GM21515 (cell line): ENCODE measurements at regions not wholly inside any gene's neighbourhood (a gene's known extent, or its start where the extent isn't known, plus 50 kb on each side); places are given as distances from the start of the nearest gene placed in this dataset.

Experiments used
- ATAC-seq: cut with Tn5 transposase; IDR thresholded peaks from one replicate; pipeline ENCODE4 v1.9.1; 2021; ENCODE audit not compliant: unreplicated experiment

GRCh38 chr16:27712251-27712711 is 162.3 kb downstream of the KATNIP start:
- ATAC-seq, result no peak

DNA sequence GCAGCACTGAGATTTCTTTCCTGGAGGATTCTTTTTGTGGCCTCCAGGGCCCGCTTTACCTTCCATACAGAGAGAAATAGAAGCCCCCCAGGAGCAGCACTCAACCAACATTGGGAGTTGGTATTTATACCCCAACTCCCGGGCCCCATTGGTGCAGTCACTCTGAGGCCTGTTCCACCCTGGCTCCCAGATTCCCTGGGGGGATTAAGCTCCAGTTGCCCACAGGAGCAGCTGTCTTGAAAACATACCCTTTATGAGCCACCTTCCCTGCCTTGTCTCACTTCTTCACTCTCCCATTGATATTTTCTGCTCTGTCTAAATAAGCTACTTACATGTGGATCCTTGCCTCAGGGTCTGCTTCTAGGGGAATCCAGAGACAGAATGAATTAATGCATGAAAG is 167.8 kb downstream of the KATNIP start:
- no peak for ATAC-seq

GRCh38 chr16:27718201-27719105 is 168.5 kb downstream of the KATNIP start:
- ATAC-seq, result no peak

DNA sequence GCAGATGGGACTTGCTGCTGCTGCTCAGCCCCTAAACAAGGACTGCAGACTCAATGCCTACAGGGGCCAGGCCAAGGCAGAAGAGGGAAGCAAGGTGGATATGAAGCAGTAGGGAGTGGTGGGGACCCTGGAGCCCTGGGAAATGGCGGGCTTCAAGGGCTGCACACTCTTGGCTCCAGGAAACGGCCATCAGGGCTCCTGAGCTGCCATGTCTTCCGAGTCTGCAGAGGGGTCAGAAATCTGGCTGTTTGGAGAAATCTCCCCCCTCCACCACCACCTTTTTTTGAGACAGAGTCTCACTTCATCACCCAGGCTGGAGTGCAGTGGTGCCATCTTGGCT is 169.1 kb downstream of the KATNIP start:
- ATAC-seq, result no peak

DNA sequence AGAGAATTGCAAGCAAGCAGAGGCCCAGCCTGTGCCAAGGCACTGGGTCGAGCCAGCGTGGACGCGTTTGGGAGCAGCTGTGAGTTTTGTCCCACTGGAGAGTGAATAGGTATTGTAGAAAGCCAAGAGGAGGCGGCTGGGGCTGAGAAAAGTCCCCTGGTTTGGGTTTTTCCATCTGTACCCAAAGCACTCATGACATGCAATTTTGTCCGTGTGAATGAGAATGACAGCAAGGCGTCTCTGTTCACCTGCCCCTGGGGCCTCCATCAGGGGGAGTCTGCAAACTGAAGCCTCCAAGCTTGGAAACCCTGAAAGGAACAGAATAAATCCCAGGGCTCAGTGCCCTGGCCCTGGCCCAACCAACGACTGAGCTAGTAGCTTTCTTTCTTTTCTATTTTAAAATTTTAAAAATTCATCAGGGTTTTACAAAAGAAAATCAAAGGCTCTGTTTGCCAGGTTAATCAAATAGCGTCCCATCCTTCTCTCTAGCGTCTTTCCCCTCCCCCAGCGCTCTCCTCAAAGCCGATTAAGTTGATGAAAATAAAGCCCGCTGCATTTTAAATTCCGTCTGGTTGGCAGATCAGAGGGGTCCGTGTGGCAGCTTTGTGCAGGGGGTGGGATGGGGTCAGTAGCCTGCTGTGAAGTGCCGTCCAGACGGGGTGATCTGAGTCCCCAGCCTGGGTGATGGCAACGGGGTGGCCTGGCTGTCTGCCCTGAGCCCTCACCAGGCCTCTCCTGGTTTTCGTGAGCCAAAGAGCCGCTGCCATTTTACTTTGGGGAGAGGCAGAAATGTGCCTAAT is 171.0 kb downstream of the KATNIP start:
- ATAC-seq, result no peak

DNA sequence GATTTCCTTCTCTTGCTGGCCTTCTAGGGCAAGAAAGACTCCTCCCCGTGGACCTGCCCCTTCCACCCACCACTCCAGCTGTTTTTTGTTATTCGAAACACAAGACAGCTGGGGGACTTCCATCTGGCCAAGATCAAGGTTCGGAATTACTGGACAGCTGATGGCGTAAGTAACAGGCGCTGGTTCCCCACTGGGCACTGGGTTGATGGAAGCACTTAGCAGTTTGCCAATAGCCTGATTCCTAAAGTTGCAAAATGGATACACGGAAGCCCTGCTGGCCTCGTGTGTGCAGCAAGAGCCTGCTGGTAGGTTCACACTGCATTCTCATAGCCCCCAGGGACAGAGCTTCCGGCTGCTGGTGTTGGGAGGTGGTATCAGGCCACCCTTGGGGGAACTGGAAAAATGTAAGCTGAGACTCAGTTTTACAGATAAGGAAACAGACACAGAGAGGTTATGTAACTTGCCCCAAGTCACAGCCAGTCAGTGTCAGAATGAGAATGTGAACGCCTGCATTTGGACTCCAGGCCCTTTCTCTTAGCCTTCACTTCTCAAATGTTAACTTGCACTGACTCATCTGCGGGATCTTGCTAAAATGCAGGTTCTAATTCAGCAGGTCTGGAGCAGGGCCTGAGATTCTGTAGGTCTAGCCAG is 171.7 kb downstream of the KATNIP start:
- ATAC-seq, result no peak

- no peak for ATAC-seq
Observed at GRCh38 chr16:27722207-27722606, 172.3 kb downstream of the KATNIP start.

DNA sequence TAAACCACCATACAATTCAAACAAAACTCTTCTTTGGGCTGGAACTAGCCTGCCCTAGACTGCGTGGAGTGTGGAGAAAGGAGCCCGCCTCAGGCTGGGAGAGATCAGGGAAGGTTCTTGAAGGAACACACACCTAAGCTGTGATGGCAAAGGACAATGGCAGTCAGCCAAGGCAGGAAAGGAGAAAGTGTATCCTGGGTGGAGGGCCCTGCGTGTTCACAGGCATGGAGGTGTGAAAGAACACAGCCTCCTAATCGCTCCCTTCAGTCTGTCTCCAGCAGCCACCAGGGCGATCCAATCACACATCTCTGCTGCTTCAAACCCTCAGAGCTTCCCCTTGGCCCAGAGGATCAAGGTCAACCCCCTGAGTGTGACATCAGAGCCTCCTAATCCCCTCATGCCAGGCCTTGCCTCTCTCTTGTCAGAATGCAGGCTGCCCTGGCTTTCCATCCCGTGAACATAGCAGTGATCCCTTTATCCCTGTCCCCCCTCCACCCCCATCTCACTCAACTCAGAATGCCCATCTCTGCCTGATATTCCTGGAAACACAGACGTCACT is 173.0 kb downstream of the KATNIP start:
- no peak for ATAC-seq

- no peak for ATAC-seq
Observed at GRCh38 chr16:27723711-27724481, 174.0 kb downstream of the KATNIP start.

GRCh38 chr16:27724482-27725235 is 174.7 kb downstream of the KATNIP start:
- ATAC-seq, result no peak

DNA sequence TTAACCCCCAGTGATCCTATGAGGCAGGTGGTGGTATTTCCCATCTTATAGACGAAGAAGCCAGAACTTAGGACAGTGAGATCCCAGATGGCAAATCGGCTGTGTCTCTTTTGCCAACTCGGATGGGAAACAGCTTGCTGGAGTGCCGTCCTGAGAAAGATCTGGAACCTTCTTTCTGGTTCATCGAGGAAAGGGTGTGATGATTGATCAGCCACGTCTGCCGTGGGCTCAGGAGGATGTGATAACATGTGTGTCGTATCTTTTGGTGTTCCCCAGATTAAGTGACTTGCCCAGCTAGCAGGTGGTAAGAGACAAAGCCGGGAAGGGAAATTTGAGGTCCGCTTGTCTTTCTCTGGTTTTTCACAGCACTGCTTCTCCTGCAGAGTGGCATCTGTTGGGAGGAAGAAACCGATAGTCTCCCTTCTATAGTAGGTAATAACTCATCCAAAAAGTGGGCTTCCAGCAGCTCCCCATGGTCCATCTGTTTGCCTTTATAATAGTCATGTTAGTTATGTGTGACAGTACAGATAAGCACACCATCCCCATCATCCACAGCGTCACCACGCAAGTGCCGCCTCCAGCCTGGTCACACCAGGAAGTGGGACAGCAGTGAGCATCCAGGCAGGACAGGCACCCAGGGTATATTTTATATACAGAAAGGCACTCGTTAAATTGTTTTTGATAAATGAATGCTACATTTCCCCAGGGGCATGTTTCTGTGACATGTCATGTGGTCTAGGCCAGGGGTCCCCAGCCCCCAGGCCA is 175.5 kb downstream of the KATNIP start:
- ATAC-seq, result no peak

DNA sequence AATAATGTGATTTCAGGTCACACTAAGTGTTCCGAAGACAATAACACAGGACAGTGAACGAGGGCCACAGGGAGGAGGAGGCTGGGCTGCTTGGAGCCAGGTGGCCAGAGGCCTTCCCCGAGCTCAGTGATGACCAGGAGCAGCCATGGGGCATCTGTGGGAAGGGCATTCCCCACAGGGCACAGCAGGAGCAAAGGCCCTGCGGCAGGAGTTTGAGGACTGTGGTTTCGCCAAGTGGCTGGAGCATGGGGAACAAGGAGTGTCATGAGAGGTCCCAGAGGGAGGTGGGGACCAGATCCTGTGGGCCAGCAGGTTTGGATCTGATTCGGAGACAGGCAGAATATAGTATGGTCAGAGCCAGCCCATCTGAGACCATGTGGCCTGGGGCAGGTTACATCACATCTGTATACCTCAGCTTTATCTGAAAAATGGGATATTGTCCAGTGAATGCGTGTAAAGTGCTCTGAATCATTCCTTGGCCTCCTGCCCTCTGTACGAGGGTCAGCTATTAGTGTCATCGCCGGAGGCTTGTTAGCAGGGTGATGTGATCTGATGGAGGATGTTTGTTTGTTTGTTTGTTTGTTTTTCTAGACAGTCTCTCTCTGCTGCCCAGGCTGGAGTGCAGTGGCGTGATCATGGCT is 176.8 kb downstream of the KATNIP start:
- ATAC-seq, result no peak

DNA sequence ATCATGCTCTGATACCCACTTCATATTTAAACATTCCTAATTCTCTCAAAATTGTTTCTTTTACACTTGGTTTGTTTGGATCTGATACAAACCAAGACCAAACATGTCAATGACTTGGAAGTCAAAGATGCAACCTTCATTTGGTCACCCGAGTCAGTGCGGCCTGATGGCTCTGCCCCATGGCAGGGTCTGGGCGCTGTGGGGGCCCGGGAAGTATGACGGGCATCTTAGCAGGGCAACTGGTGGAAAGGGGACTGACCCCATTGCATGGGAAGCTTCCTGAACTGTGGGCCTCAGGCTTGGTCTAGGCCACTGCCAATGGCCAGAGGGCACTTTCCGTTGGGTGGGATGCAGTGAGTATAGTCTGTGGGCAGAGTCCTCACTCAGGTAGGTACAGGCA is 178.0 kb downstream of the KATNIP start:
- no peak for ATAC-seq

DNA sequence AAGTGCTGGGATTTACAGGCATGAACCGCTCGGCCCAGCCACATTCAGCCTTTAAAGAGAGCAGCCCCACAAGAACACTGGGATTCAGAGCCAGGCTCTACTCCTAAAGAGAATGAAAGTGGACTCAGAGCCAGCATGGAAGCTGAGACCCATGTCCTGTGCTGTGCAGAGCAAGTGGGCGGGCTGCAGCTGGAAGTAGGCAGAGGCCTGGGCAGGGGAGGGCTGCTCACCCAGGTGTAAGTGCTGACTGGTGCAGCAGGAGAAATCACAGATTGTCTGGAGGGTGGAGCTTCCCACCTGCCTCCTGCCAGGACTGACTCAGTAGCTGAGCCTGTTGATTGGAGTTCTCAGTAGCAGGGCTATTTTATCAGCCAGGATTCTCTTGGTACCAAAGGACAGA is 178.7 kb downstream of the KATNIP start:
- ATAC-seq, result no peak

- no peak for ATAC-seq
Observed at GRCh38 chr16:27729516-27730304, 179.8 kb downstream of the KATNIP start.

GRCh38 chr16:27730661-27731210 is 180.8 kb downstream of the KATNIP start:
- ATAC-seq, result no peak

DNA sequence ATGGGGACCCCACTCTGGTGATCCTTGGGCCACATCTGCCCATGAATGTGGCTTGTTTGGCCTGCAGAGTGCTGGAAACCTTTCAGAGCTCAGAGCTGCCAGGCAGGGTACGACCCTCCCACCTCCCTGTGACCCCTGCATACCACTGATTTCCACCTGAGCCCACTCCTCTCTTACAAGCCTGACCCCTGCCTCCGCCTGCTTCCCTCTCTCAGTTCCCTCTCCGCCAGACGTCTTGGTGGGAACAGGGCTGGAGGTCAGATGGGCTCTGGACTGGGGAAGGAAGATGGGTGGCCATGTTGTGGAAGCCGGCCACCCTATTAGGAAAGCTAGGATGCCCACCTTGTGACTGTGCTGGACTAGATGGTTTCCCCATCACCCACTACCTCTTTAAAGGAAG is 185.1 kb downstream of the KATNIP start:
- no peak for ATAC-seq

GRCh38 chr16:27736431-27736830 is 186.5 kb downstream of the KATNIP start:
- ATAC-seq, result no peak
